ENCODE measurements at regions not wholly inside any gene's neighbourhood (a gene's known extent, or its start where the extent isn't known, plus 50 kb on each side); places are given as distances from the start of the nearest gene placed in this dataset.

DNA sequence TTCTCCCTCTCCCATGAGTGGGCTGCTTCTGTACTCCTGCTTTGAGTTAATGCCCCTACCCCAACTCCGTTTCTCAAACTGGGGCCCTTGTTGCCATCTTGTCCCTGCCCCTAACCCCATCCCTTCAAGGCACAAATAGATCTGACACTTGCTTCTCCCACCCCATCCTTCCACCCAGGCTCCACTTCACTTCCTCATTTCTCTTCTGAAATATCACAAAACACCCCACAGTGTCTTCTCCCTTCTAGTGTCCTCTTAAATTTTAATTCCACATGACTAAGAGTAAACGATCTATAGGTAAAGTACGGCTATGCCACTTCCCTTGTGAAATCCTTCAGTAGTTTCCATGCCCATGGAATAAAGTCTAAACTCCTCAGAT lies 571.6 kb upstream of the NOX3 start:
- DNase-seq = no peak

DNA sequence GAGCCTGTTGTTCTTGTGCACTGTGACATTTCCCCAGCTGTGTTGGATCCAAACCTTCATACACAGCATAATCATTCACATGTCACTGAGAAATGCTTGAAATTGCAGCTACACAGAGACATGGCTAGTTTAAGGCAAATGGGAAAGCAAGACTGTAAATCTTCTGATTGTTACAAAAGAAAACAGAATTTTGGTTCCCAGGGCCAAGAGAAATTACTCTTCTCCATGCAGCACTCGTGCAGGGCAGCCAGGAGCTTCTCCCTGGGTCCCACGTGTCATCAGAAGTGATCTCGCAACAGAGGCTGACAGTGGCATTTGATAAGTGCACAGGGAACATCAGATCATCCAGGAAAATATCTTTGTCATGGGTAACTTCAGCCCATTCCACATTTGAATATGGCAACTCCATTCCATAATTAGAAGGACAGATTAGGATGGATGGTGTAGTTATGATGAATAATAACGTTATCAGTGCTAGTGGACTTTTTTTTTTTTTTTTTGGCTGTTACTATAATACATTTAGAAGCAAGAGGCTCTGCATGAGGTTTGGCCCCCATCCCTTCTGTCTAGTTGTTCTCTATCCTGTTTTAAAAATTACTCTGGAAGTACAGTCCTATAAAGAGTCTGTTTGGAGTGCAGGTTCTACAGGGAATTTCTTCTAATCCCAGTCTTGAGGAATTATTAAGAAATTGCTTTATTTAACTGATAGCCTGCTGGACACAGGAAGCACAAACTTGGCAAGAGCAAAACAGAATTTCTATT lies 571.0 kb upstream of the NOX3 start:
- DNase-seq = no peak

DNA sequence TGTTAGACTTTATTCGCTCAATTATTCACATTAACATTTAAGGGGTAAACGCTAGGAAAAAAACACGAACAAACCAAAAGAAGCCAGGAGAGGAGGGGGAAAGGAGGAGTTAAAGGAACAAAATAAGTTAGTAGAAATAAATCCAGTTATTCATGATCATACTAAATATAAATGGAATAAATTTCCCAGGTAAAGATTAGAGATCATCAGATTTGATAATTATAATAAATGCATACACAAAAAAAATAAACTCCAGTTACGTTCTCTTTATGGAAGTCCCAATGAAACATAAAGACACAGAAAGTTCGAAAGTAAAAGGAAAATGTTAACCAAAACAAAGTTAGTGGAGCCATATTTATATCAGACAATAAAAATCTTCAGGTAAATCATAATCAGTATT lies 568.7 kb upstream of the NOX3 start:
- no peak for DNase-seq

DNA sequence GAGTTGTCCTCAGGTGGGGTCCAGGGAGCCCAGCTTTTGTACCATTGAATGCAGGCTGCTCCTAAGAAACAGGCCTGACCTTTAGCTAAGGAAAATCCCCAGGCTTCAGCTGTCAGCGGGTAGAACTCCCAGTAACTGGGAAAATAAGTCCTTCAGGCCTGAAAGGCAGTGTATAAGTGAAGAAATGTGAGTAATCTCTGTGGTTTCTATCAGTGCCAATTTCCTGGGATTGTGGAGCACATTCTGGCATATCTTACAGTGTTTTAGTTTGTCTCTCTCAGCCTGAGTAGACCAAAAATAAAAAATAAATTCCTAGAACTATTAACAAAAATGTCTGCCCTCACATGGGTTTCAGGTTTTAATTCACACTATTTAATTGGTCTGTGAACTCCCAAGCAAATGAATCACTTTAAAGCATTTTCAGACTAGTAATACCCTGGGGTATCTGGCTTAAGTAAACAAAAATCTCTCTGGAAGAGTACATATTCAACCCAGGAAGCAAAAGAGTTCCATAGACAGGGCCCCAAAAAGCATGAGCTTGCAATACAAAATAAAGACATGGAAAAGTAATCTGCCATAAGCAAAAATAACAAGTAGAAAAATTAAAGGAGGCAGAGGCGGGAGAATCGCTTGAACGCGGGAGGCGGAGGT lies 566.2 kb upstream of the NOX3 start:
- no peak for DNase-seq

DNA sequence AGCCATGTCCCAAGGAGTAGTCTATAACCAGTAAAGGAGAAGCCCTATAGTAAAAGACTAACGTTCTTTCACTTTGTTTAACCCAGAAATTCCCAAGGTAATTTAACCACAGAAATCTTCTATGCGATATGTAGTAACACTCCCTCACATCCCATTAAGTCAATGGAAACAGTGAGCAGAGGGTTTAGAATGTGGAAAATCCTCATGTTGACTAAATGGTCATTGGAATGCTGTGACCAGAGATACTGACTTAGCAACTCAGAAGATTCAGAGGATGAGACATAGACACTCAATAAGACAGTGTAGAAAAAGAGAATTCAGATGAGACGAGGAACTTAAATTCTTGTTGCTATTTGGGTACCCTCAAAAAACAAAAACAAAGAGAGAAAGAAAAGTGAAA lies 562.2 kb upstream of the NOX3 start:
- DNase-seq = no peak

DNA sequence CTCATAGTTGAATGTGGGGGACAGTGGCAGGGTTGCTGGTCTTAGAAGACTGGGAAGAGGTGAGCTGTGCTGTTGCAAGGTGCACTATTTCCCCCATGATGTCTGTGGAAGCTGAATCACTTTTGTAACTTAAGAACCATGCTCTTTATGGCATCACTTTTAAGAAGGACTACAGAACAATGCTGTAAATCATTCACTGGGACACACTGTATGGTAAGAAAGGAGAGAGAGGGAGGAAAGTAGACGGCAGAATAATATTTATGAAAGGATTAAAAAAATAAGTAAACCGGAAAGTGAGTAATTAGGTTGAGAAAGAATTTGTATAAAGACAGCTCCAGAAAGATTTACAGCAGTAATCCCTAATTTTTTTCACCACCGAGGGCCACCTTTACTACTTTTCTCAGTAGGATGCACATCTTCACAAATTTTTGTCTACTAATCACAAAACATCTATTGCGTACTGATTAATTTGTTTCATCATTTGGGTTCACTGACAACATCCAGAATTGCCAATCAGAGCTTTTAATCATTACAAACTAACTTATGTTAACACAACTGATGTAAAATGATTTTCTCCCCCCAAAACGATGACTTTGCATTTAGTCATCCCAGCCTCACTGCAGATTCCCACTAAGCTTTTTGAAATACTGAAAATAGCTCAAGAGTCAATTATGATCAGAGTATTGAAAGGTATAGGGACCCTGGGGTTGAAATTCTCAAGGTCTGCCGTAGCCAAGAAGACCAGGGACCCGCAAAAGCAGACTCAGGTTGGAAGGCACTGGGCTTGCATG lies 560.7 kb upstream of the NOX3 start:
- DNase-seq = no peak

DNA sequence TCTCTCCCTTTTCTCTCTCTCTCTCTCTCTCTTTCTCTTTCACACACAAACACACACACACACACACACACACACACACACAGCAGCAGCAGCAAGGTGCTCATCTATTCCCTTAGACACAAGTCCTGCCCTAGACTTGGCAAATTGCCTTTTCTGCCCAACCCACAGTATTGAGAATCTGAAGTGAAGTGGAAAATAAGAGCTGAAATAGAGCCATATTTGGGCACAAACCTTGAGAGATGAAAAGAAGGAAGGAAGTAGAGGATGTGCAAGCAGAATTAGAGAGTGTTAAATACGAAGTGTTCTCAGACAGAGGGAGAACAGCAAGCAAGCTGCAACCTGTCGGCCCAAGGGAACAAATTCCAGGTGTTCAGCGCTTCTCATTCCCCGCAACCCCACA lies 557.5 kb upstream of the NOX3 start:
- no peak for DNase-seq

DNA sequence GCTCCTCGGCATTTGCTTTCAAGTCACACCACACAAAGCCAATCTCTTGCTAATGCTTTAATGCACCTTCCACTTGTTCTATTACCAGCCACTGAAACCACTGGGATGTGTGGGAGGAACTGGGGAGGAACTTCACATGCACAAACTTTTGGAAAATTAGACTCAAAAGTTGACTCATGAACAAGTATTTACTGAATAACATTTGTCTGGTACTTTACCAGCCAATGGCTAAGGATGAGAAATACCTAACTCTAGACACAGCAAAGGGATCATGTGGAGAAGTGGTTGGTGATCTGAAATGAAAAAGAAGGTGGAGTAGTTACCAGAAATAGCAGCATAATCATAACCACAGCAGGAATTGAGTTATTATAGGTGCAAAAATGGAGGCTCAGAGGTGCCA lies 554.0 kb upstream of the NOX3 start:
- DNase-seq = no peak

DNA sequence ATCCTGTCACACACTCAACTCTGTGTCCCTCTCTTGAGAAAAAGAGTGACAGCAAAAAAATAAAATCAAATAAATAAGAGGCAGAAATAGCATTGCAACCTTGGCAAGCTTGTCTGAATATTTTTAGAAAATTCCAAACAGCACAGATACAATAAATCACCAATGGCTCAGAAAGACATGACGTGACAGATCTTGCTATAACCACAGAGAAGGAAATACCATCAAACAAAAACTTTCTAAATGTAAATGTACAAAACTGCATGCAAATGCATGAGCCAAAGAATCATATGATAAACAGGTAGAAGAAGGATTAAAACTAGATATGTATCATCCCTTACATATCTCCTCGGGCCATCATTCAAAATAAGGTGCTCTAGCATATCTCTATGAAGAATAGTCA lies 549.2 kb upstream of the NOX3 start:
- DNase-seq = no peak

DNA sequence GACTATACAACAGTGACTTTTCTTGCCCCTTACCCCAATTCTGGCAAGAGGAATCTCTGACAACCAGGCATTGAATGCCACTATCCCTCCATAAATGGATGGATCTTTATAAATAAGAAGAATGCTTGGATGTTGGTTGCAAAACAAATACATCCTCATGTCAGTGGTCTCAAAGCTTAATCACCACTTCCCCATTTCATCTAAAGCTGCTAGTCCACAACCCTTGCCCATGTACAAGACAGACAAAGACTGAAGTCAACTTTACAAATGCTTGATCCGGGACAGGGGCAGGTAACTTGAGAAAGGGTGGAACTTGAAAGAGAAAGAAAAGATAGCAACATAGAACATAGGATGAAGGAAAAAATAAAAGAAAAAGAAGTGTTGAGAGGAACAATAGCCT lies 540.5 kb upstream of the NOX3 start:
- no peak for DNase-seq

DNA sequence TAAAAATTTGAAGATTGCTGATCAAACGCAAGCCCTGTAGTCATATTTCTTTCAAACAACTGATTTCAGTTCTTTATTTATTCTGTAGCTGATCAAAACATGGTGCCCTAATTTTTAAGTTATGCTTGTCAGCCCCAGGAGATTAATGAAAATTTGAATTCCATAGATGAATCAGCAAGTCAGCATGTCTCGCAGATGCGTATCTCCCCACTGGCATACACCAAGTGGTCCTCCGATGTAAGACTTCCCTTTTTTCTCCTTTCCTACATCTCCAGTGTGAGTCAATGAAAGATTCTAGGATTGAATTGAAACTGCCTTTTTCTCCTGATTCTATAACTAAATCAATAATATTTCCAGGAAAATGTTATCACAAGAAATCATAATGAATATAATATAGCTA lies 539.6 kb upstream of the NOX3 start:
- DNase-seq = no peak

DNA sequence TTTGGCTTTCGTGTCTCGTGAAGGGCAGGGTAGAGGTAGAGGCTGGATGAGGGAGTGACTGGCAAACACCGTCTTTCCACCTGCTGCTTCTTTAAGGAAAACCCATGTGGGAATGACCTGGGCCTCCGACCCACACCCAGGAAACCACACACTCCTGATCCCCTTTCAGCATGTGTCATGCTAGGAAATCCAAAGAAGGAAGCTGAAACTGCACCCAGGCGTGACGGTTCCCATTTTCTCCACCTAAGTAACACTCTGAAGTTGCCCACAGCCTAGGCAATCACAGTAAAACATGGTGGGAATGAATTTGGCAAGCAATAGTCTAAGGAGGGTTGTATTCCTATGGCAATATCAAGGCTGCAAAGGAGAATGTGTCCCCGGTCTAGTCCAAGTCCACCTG lies 538.4 kb upstream of the NOX3 start:
- DNase-seq = no peak

DNA sequence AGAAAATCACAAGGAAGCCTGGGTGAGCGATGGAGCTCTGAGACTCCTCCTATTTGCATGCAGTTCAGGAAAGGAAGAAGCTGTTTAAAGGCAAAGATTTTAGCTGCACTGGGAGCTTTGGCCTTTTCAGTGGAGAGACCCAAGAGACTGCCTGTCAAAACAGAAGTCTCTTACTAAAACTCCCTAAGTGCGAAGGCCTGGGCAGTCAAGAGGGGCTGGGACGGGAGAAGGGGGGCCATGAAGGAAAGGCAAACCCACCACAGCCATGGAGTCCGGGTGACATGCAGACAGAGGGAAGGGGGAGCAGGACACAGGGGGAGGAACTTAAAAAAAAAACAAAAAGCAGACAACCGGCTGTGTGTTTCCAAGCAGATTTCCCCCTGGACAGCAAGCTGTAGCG lies 537.6 kb upstream of the NOX3 start:
- no peak for DNase-seq

DNA sequence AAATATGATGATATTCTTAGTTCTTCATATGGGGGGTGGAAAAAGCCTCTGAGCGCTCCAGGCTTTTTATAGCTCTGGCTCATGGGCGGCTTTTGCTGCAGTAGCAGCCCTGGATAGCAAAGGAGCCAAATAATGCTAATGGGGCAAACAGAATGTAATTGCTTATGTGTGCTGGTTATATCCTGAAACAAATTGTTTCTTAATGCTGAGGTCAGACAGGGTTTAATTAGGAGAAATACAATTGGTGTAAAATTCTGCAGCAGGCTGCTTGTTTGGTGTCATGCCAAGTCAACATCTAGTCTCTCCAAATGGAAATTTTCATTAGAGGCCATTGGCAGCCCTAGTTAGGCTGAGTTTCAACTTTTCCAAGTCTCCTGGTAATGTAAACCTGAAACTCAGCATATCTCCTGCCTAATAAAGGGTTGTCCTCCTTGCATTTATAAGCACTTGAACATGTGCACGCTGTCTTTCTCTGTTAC lies 530.1 kb upstream of the NOX3 start:
- no peak for DNase-seq

DNA sequence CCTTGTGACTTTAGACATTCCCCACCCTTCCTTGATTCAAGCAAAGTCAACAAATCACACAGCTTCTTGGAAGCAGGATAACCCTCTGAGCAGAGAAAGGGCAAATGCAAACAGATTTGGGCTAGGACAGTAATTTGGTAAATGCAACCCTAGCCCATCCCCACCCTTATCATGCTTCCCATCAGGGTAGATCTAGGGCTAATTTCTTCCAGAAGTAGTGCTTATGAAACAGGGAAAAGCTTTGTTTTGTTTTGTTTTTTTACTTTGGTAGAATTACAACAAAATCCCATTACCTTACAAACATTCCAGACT lies 525.1 kb upstream of the NOX3 start:
- no peak for DNase-seq

DNA sequence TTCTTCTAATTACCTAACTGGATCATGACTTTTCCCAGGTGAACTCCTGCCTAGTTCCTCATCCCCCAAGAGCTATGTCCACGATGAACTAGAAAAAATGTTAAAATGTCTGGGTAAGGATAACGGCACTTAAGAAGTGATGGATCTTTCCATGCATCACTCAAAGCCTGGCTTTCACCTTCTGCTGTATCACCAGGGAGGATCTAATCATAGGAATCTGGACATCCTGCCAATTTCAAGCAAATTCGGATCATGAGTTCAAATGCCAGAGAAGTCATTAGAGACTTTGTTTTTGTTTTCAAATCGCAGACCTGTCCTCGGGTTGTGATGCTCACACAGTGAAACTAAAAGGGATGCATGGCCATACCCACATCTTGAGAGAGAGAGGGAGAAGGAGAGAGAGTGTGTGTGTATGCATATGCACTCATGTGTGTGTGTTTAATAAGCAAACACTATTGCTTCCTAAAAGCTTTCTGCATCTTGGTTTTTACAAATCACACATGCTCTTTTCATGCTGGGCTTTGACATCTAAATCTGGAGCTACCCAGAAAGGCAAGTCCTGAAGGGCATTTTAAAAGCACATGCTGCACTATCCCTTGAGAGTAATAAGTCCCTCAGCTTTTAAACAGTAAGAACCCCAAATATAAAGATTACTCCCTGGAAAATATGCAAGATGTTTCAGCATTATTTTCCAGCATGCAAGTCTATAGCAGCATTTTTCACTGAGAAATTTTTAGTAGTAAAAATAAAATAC lies 524.6 kb upstream of the NOX3 start:
- DNase-seq = no peak

DNA sequence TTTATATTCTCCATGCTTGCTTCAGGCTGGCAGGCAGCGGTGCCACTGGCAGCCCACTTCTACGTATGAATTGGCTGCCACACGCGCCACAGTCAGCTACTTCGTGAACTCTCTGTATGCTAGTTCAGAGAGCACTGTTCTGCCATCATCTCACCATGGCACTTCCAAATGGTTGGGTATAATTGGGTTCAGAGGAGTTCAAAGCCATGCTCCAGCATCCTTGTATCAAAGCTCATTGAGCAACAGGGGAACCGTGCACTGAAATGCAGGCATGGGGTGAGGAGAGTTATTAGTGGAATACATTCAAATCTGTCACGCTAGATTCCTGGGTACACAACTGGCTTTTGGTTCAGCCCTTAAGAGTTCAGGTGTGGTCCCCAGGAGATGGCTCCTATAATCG lies 519.9 kb upstream of the NOX3 start:
- DNase-seq = no peak

DNA sequence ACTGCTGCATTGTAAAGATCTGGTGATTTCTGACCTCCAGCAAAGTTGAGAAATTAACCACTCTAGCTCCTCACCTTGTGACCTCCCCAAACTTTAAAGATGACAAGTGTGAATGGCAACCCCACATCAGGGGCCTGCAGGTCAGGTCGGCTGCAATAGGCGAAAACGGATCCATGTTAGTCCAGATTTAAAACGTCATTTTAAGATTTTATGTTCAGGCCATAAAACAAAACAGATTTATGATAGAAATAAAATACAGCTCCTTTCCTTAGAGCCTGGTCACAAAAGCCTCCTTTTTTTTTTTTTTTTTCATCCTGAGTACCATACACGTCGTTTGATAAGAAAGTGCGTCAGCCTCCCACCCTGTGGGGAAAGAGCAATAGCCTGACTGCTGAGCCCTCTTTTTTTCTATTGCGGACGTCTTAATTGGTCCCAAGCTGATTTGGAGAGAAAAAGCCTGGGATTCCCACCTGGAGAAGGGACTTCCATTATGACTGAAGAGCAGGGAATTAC lies 519.2 kb upstream of the NOX3 start:
- no peak for DNase-seq

DNA sequence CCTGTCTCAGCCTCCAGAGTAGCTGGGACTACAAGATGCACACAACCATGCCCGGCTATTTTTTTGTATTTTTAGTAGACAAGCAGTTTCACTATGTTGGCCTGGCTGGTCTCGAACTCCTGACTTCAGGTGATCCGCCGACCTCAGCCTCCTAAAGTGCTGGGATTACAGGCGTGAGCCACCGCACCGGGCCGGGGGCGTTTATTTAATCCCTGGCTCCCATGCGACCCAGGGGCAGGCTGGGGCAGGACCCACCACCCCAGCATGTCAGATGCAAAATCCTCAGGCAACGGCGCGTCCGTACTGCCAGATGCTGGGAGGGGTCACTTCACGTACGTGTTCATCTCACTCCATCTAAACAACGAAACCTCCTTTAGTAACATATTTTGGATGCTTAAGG lies 518.7 kb upstream of the NOX3 start:
- no peak for DNase-seq

DNA sequence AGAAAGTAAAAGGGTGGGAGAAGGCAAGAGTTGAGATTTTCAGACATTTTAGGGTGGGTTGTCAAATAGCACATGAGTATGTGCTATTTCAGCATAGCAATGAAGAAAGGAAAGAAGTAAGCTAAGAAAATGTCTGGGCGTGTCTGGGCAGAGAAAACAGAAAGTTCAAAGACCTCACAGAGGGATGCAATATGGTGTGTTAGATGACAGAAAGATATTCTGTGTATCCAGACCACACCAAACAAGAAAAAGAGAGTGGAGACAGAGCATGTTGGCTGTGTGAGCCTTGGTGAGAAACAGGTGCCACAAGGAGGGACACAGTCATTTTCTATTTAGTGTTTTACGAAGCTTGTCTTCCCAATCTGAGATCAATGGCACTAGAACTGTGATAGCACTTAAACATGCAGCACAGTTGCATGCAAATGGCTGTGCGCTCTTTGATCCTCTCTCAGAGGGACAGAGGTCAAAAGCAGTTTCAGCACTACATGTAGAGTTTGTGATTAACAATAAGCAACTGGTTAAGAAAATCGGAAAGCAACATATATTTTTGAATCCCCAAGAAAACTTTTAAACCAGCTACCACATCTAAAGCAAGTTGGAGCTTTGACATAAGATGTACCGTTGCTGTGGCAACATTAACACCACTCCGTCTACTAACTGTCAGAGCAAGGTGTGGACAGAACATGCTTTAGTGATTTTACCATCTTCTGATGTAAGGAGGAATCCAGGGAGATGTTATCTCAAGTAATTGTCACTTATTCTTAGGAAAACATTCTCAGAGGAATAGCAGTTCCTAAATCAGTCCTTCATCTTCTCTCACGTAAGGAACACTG lies 515.5 kb upstream of the NOX3 start:
- no peak for DNase-seq

DNA sequence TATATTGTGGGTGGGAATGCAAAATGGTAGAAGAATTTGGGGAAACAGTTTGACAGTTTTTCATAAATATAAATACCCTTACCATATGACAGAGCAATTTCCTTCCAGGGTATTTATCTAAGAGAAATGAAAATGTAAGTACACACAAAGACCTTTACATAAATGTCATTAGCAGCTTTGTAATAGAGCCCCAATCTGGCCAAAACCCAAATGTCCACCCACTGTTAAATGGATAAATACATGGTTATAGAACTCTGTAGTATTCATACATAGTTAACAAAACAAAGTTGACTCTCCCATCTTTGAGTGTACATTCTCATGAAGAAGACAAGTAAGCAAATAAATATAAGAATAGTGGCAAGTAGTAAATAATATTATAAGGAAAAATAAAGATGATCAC lies 514.8 kb upstream of the NOX3 start:
- no peak for DNase-seq

DNA sequence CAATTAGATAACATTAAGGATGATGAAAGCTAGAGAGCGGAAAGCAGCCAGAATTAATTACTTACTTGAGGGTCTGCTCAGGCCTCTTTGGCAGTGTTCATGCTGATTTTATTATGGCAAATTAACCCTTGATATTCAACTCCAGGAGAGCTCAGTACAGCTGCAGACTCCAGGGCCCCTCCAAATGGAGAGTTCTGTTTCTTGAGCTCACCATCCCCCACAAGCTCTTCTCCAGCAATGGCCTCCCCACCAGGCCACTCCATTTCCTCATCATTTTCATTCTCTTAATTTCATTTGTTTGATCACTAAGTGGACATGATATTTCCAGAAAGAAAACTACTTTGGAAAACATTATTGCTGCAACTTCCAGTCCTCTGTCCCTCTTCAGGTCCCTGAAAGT lies 513.3 kb upstream of the NOX3 start:
- DNase-seq = no peak

Data from SIG-M5 (cell line).